K562 (cell line): ENCODE measurements at regions not wholly inside any gene's neighbourhood (a gene's known extent, or its start where the extent isn't known, plus 50 kb on each side); places are given as distances from the start of the nearest gene placed in this dataset.

Experiments
- ATAC-seq: fragments of 200-7000 bp; cut with Tn5 transposase; 3 replicates; pipeline ENCODE4 v1.9.1; 2020; ENCODE audit warnings: moderate library complexity
- BruUV-seq: library from RNA; stranded (reverse); fragments of 400-500 nt; replicated peaks from 2 replicates; lab custom pipeline; 2021; lab: Mats Ljungman, UMichigan
- CTCF ChIA-PET: fragments of 300-600 bp; formaldehyde crosslinking; extraction: SDS; loops from one replicate; lab custom pipeline; 2021; ENCODE audit warnings: low intra/inter-chr PET ratio; lab: Yijun Ruan, JAX
- POLR2A ChIA-PET: fragments of 300-600, 350-650 bp; sonication (Branson Sonifier 250); formaldehyde crosslinking; extraction: SDS; loops from one replicate; lab custom pipeline; 2021; ENCODE audit warnings: antibody characterized with exemption, inconsistent platforms; lab: Yijun Ruan, JAX
- DNase-seq, 4 experiments: peaks; one replicate each; pipeline versions ENCODE4 v3.0.0 to v3.0.0-alpha.2; 2011 to 2018; ENCODE audit warnings: low spot score in 3 of 4, mixed read lengths in 3 of 4; ENCODE audit errors: extremely low read depth in 1 of 4
- FAIRE-seq: peaks from 2 replicates; lab custom pipeline; 2011; peaks lifted over from hg19 to GRCh38; lab: Jason Lieb, UNC
- H2AFZ ChIP-seq: 2 replicates; pipeline ENCODE4 v1.6.0; 2011; ENCODE audit warnings: low read depth, low read length, control low read depth, inconsistent platforms
- H3K27ac ChIP-seq: fragments of 200-600 bp; 3 replicates; pipeline ENCODE4 v1.8.0; 2011; ENCODE audit warnings: low read depth, mild to moderate bottlenecking, control low read depth, inconsistent platforms, low read length, moderate library complexity, mixed read lengths; ENCODE audit errors: extremely low read depth
- H3K27me3 ChIP-seq, 2 experiments: fragments of 300-600 bp in 1 of 2; 2 replicates in 1 of 2; 3 replicates in 1 of 2; pipeline versions ENCODE4 v1.6.0 to v1.8.0; 2011; ENCODE audit warnings: inconsistent platforms in 2 of 2, low read length in 2 of 2, mild to moderate bottlenecking in 1 of 2, mixed read lengths in 1 of 2, moderate library complexity in 1 of 2; ENCODE audit not compliant: control insufficient read depth in 2 of 2, insufficient read depth in 2 of 2
- H3K36me3 ChIP-seq: fragments of 300-600 bp; 3 replicates; pipeline ENCODE4 v1.8.0; 2011; ENCODE audit warnings: mild to moderate bottlenecking, low read length, inconsistent platforms; ENCODE audit not compliant: control insufficient read depth, insufficient read depth
- H3K4me1 ChIP-seq, 2 experiments: fragments of 200-600 bp in 1 of 2; replicated peaks in 1 of 2; 2 replicates in 1 of 2; 3 replicates in 1 of 2; pipeline versions ENCODE4 v1.5.1 to v1.8.0; 2011; ENCODE audit warnings: inconsistent platforms in 2 of 2, low read length in 2 of 2, mild to moderate bottlenecking in 1 of 2, mixed read lengths in 1 of 2, moderate library complexity in 1 of 2; ENCODE audit not compliant: control insufficient read depth in 2 of 2, insufficient read depth in 2 of 2
- H3K4me2 ChIP-seq: 2 replicates; pipeline ENCODE4 v1.6.1; 2011; ENCODE audit warnings: low read length, control low read depth, inconsistent platforms, mixed read lengths; ENCODE audit not compliant: insufficient read depth
- H3K4me3 ChIP-seq: fragments of 200-600 bp; sonication (generic), shearing (Covaris generic); 2 replicates; pipeline ENCODE4 v1.5.1; 2016; ENCODE audit warnings: control low read depth, inconsistent platforms
- H3K79me2 ChIP-seq: fragments of 200-600 bp; 3 replicates; pipeline ENCODE4 v1.8.0; 2011; ENCODE audit warnings: low read length, inconsistent platforms; ENCODE audit not compliant: control insufficient read depth, insufficient read depth
- H3K9ac ChIP-seq, 2 experiments: 2 replicates each; pipeline versions ENCODE4 v1.6.0 to v1.6.1; 2011; ENCODE audit warnings: low read depth in 2 of 2, low read length in 2 of 2, control low read depth in 1 of 2, inconsistent platforms in 1 of 2, mild to moderate bottlenecking in 1 of 2, mixed read lengths in 1 of 2; ENCODE audit not compliant: insufficient read depth in 1 of 2
- H3K9me1 ChIP-seq: one replicate; pipeline ENCODE4 v1.6.0; 2011; ENCODE audit warnings: inconsistent platforms, mild to moderate bottlenecking, low read length, moderate library complexity; ENCODE audit not compliant: control insufficient read depth, insufficient read depth
- H3K9me3 ChIP-seq: replicated peaks from 2 replicates; pipeline ENCODE4 v1.5.1; 2011; ENCODE audit warnings: low read depth, low read length, inconsistent platforms; ENCODE audit not compliant: control insufficient read depth, insufficient read depth
- H4K20me1 ChIP-seq: replicated peaks from 2 replicates; pipeline ENCODE4 v1.6.1; 2011; ENCODE audit warnings: low read length, inconsistent platforms, mixed read lengths; ENCODE audit not compliant: control insufficient read depth, insufficient read depth
- C11orf30 ChIP-seq: fragments of 450-650 bp; IDR thresholded peaks from 2 replicates; pipeline ENCODE4 v1.6.1; 2016; ENCODE audit warnings: low read depth, mild to moderate bottlenecking
- CBFB ChIP-seq: sonication (generic); formaldehyde crosslinking; IDR thresholded peaks from 2 replicates; pipeline ENCODE4 v1.4.0; 2020; ENCODE audit warnings: mild to moderate bottlenecking, missing genetic modification reagents
- E2F5 ChIP-seq: sonication (generic); formaldehyde crosslinking; IDR thresholded peaks from 2 replicates; pipeline ENCODE4 v1.8.0; 2022; ENCODE audit warnings: mild to moderate bottlenecking, missing genetic modification reagents
- EWSR1 ChIP-seq: fragments of 450-650 bp; IDR thresholded peaks from 2 replicates; pipeline ENCODE4 v1.6.1; 2018; ENCODE audit warnings: borderline replicate concordance, mild to moderate bottlenecking, low read depth, moderate library complexity; ENCODE audit not compliant: partially characterized antibody
- FOXK1 ChIP-seq: sonication (generic); formaldehyde crosslinking; IDR thresholded peaks from 2 replicates; pipeline ENCODE4 v1.8.0; 2022; ENCODE audit warnings: missing genetic modification reagents, mild to moderate bottlenecking, borderline replicate concordance
- NBN ChIP-seq: fragments of 450-650 bp; IDR thresholded peaks from 2 replicates; pipeline ENCODE4 v1.6.1; 2016; ENCODE audit warnings: low read depth, mild to moderate bottlenecking
- NCOA1 ChIP-seq: fragments of 450-650 bp; IDR thresholded peaks from 2 replicates; pipeline ENCODE4 v1.6.1; 2016; ENCODE audit warnings: low read depth
- PHB2 ChIP-seq: fragments of 450-650 bp; IDR thresholded peaks from 2 replicates; pipeline ENCODE4 v1.6.1; 2017; ENCODE audit warnings: low read depth
- POLR2AphosphoS2 ChIP-seq: IDR thresholded peaks from 2 replicates; pipeline ENCODE4 v1.6.1; 2012; ENCODE audit warnings: low read length, improper control_type of control experiment
- POLR2AphosphoS5 ChIP-seq: IDR thresholded peaks from 2 replicates; pipeline ENCODE4 v1.6.1; 2011; ENCODE audit warnings: mild to moderate bottlenecking, low read depth, low read length, moderate library complexity; ENCODE audit not compliant: control insufficient read depth, insufficient read depth
- RAD21 ChIP-seq, 2 experiments: fragments of 250-450 bp in 1 of 2; fragments of 450-650 bp in 1 of 2; sonication (Bioruptor Pico) in 1 of 2; formaldehyde crosslinking in 1 of 2; IDR thresholded peaks in 1 of 2; conservative IDR thresholded peaks in 1 of 2; 2 replicates each; pipeline versions ENCODE4 v1.4.0 to v1.8.0; 2020 to 2022; ENCODE audit warnings: mild to moderate bottlenecking in 2 of 2, moderate library complexity in 1 of 2
- SLC30A9 ChIP-seq: fragments of 250-450 bp; sonication (Bioruptor Pico); IDR thresholded peaks from 2 replicates; pipeline ENCODE4 v1.8.0; 2022; ENCODE audit warnings: mild to moderate bottlenecking, moderate library complexity
- SMAD4 ChIP-seq: fragments of 250-450 bp; sonication (Bioruptor Pico); conservative IDR thresholded peaks from 2 replicates; pipeline ENCODE4 v1.8.0; 2021; ENCODE audit warnings: inconsistent platforms, mild to moderate bottlenecking, moderate library complexity
- TSC22D4 ChIP-seq: fragments of 450-650 bp; IDR thresholded peaks from 2 replicates; pipeline ENCODE4 v1.6.1; 2016; ENCODE audit warnings: missing genetic modification characterization, missing biosample characterization, control low read depth
- YBX1 ChIP-seq: fragments of 450-650 bp; IDR thresholded peaks from 2 replicates; pipeline ENCODE4 v1.7.1; 2016; ENCODE audit warnings: mild to moderate bottlenecking
- ZBTB2 ChIP-seq: fragments of 450-650 bp; IDR thresholded peaks from 2 replicates; pipeline ENCODE4 v1.6.1; 2016; ENCODE audit warnings: antibody characterized with exemption
- ZFP1 ChIP-seq: fragments of 450-650 bp; formaldehyde crosslinking; IDR thresholded peaks from 2 replicates; pipeline ENCODE4 v1.4.0; 2020; ENCODE audit warnings: mild to moderate bottlenecking, mixed read lengths
- WGBS: fragments of 100-300 bp; shearing (Covaris generic); methylation state at CpG from one replicate; pipeline ENCODE4 v1.1.6; 2016; ENCODE audit warnings: low coverage, mixed read lengths; ENCODE audit not compliant: insufficient coverage; ENCODE audit errors: missing lambda C conversion rate; 5-methylcytosine and 5-hydroxymethylcytosine counted together
- in situ Hi-C: fragments of 300-500 bp; cut with MboI; formaldehyde crosslinking; loops from 4 replicates; pipeline ENCODE4 v1.15.0; 2018; ENCODE audit warnings: inconsistent platforms, mixed read lengths
- intact Hi-C: fragments of 100-400 bp; cut with micrococcal nuclease; formaldehyde crosslinking; loops from 2 replicates; pipeline ENCODE4 v1.14.2; 2022
- TF ChIP-seq, protein P1 (sequence below): fragments of 450-650 bp; formaldehyde crosslinking; IDR thresholded peaks from 2 replicates; pipeline ENCODE4 v1.4.0; 2022; ENCODE audit warnings: missing genetic modification characterization

DNA sequence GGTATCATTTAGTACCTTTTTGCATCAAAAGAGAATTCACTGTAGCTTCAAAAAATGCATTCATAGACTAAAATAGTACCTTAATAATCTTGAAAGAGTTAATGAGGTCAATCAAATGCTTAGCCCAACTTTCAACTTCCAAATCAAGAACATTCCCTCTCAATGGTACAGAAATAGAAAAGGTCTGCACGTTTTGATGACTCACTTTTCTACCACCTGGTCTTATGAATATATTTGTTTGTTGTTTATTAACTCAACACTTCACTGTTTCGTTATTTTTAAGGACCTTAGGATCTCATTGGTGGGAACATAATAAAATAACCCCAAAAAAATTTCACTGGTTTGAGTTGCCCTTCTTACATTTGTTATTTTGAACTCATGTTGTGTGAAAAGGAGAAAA lies 229.5 kb downstream of the MEF2C start (continued):
- TF ChIP-seq ZFP1 (CRISPR knock-in tag) (no peak), SLC30A9 (CRISPR knock-in tag) (no peak)

DNA sequence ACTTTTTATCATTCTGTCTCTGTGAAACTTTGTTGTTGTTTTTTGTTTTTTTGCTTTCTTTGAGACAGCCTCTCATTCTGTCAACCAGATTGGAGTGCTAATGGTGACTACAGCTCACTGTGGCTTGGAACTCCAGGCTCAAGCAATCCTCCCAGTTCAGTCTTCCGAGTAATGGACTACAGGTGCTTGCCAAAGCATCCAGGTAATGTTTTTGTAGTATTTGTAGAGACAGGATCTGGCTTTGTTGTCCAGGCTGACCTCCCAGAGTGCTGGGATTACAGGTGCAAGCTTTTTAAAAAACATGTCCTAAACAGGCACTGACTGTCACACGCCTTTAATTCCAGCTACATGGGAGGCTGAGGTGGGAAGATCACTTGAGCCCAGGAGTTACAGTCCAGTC lies 235.1 kb downstream of the MEF2C start:
- Histone ChIP-seq H3K4me2 (no peak overlapping the region), H3K36me3 (no peaks in the 10 kb centered on the region), H3K27ac (no peak overlapping the region), H3K4me3 (no peak overlapping the region), H4K20me1 (no peaks in the 10 kb centered on the region), H2AFZ (no peak overlapping the region), H3K4me1 (no peaks in the 10 kb centered on the region), H3K27me3 (no peaks in the 10 kb centered on the region), H3K79me2 (no peaks in the 10 kb centered on the region), H3K9me1 (no peaks in the 10 kb centered on the region), H3K9me3 (no peaks in the 10 kb centered on the region), H3K9ac (no peak overlapping the region)
- no peak for FAIRE-seq
- POLR2A ChIA-PET, result interaction anchor here (0.6 kb wide), 1 partner anchor 28 kb away, joined by 3 read pairs; no protein-coding TSS in a partner anchor
- WGBS, result 0% methylated on average over 2 of the region's 2 CpGs
- BruUV-seq, result no TSS peak
- intact Hi-C loops, result no loop called here
- ATAC-seq, result no peak
- DNase-seq, result no peak
- in situ Hi-C loops, result no loop called here
- CTCF ChIA-PET, result interaction anchor here (0.6 kb wide), 1 partner anchor 1540 kb away, joined by 3 read pairs; no protein-coding TSS in a partner anchor
- TF ChIP-seq NBN (no peak), YBX1 (no peak), EWSR1 (no peak), SMAD4 (CRISPR knock-in tag) (no peak), CBFB (CRISPR knock-in tag) (no peak), ZBTB2 (no peak), C11orf30 (no peak), FOXK1 (CRISPR knock-in tag) (no peak), E2F5 (CRISPR knock-in tag) (no peak), NCOA1 (no peak), POLR2AphosphoS2 (no peak), POLR2AphosphoS5 (no peak), TSC22D4 (tag) (no peak), RAD21 (CRISPR knock-in tag; conservative IDR thresholded peaks at IDR 0.05 in 1 of 2, IDR thresholded peaks at IDR 0.05 in 1 of 2) (no peak), PHB2 (no peak)
- TF ChIP-seq, protein P1, sequence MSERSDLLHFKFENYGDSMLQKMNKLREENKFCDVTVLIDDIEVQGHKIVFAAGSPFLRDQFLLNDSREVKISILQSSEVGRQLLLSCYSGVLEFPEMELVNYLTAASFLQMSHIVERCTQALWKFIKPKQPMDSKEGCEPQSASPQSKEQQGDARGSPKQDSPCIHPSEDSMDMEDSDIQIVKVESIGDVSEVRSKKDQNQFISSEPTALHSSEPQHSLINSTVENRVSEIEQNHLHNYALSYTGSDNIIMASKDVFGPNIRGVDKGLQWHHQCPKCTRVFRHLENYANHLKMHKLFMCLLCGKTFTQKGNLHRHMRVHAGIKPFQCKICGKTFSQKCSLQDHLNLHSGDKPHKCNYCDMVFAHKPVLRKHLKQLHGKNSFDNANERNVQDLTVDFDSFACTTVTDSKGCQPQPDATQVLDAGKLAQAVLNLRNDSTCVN, result no peak
